ENCODE measurements at regions not wholly inside any gene's neighbourhood (a gene's known extent, or its start where the extent isn't known, plus 50 kb on each side); places are given as distances from the start of the nearest gene placed in this dataset.

DNA sequence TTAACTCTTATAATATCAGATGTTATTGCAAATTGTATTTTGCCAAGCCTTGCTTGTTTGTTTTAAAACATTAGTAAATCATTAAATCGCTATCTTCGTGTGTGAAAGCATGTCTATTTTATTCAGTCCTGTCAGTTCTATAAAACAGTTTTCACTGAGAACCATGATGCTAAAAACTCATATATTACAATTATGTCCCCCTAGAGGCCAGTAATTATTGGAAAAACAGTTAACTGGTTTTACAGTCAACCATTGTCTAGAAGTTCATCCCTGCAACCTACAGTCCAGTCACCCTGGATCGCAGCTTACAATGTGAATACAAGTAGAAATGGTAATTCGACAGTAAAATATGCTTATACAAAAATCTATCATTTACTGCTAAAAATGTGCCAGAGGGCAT lies 311.5 kb upstream of the ROBO2 start:
- intact Hi-C loops (cut with DNase I), result no loop called here
- H3K4me1 ChIP-seq, result no peaks in the 10 kb centered on the region
- no peak overlapping the region for H3K27ac ChIP-seq
- TF ChIP-seq, protein P1, sequence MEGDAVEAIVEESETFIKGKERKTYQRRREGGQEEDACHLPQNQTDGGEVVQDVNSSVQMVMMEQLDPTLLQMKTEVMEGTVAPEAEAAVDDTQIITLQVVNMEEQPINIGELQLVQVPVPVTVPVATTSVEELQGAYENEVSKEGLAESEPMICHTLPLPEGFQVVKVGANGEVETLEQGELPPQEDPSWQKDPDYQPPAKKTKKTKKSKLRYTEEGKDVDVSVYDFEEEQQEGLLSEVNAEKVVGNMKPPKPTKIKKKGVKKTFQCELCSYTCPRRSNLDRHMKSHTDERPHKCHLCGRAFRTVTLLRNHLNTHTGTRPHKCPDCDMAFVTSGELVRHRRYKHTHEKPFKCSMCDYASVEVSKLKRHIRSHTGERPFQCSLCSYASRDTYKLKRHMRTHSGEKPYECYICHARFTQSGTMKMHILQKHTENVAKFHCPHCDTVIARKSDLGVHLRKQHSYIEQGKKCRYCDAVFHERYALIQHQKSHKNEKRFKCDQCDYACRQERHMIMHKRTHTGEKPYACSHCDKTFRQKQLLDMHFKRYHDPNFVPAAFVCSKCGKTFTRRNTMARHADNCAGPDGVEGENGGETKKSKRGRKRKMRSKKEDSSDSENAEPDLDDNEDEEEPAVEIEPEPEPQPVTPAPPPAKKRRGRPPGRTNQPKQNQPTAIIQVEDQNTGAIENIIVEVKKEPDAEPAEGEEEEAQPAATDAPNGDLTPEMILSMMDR (IDR thresholded peaks at IDR 0.05), result no peak
- H3K4me3 ChIP-seq, result no peak overlapping the region
- H3K36me3 ChIP-seq, result no peaks in the 10 kb centered on the region
- no peaks in the 10 kb centered on the region for H3K27me3 ChIP-seq
- DNase-seq (ENCODE audit: low spot score in 2 of 2), result no peak
- H3K9me3 ChIP-seq, result no peaks in the 10 kb centered on the region

DNA sequence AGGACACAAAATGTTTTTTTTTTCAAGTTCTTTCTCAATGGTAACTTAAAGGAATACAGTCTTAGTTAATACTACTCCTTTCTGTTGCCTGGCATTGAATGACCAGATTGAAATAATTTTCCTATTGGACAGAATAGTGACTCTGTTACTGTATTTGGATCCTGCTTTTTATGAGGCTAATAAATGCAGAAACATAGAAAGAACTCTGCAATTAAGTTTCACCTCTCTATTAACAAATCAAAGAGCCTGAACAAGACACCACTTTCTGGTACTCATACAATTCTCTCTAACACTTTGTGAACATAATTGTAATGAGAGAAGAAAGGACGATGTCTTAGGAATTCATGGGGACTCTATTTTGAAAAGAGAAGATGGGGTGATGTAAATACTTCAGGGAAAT lies 308.4 kb upstream of the ROBO2 start:
- no peaks in the 10 kb centered on the region for H3K36me3 ChIP-seq
- TF ChIP-seq, protein P1 (IDR thresholded peaks at IDR 0.05), result no peak
- no peaks in the 10 kb centered on the region for H3K4me1 ChIP-seq
- DNase-seq (ENCODE audit: low spot score in 2 of 2), result no peak
- intact Hi-C loops (cut with DNase I), result no loop called here
- H3K27me3 ChIP-seq, result no peaks in the 10 kb centered on the region
- no peaks in the 10 kb centered on the region for H3K9me3 ChIP-seq
- H3K27ac ChIP-seq, result no peak overlapping the region
- no peak overlapping the region for H3K4me3 ChIP-seq

DNA sequence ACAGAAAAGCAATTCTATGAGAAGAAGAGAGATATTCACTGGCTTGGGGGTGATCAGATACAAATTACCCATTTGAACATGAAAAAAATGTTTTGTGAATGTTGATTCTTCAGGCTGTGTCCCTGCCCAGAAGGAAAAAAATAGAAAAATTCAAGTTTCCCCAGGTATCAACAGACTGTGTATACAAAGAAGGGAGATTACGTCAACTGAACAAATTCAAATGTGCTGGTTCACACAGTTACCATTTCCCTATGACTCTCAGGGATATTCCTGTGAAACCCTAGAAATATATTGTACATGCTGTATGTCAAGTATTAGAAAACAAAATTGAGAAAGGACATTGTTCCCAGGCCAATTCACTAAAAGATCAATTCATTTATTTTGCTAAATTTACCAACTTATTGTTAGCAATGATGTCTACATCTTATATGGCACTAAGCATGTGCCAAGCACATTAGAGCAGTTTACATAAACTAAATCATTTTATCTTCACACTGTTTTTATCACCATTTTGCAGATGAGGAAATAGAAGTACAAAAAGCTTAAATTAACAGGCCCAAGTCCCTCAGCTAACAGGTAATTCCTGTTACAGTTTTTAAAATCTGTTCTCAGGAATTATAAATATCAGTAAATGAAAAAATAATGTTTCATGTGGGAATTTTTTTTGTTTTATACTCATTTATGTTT lies 306.7 kb upstream of the ROBO2 start:
- TF ChIP-seq, protein P1 (IDR thresholded peaks at IDR 0.05), result no peak
- DNase-seq (ENCODE audit: low spot score in 2 of 2), result no peak
- Histone ChIP-seq H3K9me3 (no peaks in the 10 kb centered on the region), H3K36me3 (no peaks in the 10 kb centered on the region), H3K27ac (no peak overlapping the region), H3K27me3 (no peaks in the 10 kb centered on the region), H3K4me1 (no peaks in the 10 kb centered on the region), H3K4me3 (no peak overlapping the region)
- intact Hi-C loops (cut with DNase I), result no loop called here

DNA sequence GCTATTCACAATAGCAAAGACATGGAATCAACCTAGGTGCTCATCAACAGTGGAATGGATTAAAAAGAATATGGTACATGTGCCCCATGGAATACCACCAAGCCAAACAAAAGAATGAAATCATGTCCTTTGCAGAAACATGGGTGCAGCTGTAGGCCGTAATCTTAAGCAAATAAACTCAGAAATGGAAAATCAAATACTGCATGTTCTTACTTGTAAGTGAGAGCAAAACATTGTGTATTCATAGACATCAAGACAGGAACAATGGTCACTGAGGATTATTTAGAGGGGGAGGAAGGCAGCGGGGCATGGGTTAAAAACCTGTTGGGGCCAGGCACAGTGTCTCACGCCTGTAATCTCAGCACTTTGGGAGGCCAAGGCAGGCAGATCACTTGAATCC lies 304.7 kb upstream of the ROBO2 start:
- TF ChIP-seq, protein P1 (IDR thresholded peaks at IDR 0.05), result no peak

DNA sequence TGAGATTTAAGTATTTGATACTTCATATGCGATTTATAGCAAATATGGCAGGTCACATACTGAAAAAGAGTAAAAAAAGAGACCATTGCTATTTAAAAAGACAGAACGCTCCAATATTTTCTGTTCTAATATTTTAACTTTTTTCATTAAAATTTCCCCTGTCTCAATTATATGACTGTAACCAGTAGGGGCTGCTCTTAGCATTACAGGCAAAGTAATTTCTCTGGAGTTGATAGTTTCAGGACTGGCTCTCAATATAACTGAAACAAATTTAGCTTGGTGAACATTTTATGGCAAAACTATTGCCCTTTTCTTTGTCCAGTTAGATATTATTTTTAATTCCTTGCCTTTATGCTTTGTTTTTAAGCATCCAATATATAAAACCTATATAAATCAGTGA lies 286.3 kb upstream of the ROBO2 start:
- no peak for DNase-seq (ENCODE audit: low spot score in 2 of 2)
- Histone ChIP-seq H3K27ac (no peak overlapping the region), H3K27me3 (no peaks in the 10 kb centered on the region), H3K4me3 (no peak overlapping the region), H3K36me3 (no peaks in the 10 kb centered on the region), H3K4me1 (no peaks in the 10 kb centered on the region), H3K9me3 (no peaks in the 10 kb centered on the region)
- intact Hi-C loops (cut with DNase I), result no loop called here
- TF ChIP-seq, protein P1 (IDR thresholded peaks at IDR 0.05), result no peak

More for the DNA sequence above, 304.7 kb upstream of the ROBO2 start:
- no peak overlapping the region for H3K4me3 ChIP-seq
- no peaks in the 10 kb centered on the region for H3K36me3 ChIP-seq
- intact Hi-C loops (cut with DNase I), result no loop called here
- H3K27me3 ChIP-seq, result no peaks in the 10 kb centered on the region
- no peaks in the 10 kb centered on the region for H3K9me3 ChIP-seq
- H3K27ac ChIP-seq, result no peak overlapping the region
- no peak for DNase-seq (ENCODE audit: low spot score in 2 of 2)
- H3K4me1 ChIP-seq, result no peaks in the 10 kb centered on the region

DNA sequence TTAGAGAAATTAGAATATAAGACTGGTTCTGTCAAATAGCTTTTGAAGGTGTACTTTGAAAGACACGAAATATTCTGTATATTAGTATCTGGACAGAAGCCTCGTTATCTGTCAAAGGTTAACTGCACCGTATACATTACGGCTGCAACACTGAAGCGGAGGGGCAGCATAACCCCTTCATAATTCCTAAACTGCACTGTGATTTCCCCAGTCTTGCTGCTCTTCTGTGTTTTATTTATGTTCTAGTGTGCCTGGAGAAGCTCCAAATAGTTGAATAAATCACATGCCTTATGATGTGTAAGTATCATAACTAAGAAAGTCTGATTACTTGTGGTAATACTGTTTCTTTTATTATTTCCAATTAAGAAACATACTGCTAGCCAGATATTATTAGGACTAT lies 285.7 kb upstream of the ROBO2 start:
- H3K36me3 ChIP-seq, result no peaks in the 10 kb centered on the region
- TF ChIP-seq, protein P1 (IDR thresholded peaks at IDR 0.05), result no peak
- intact Hi-C loops (cut with DNase I), result no loop called here
- no peaks in the 10 kb centered on the region for H3K9me3 ChIP-seq
- no peaks in the 10 kb centered on the region for H3K4me1 ChIP-seq
- H3K27me3 ChIP-seq, result no peaks in the 10 kb centered on the region
- H3K4me3 ChIP-seq, result no peak overlapping the region
- H3K27ac ChIP-seq, result no peak overlapping the region
- no peak for DNase-seq (ENCODE audit: low spot score in 2 of 2)

Data from ascending aorta (tissue), 2 donors.